Osteocyte (in vitro differentiated cells): ENCODE measurements at regions not wholly inside any gene's neighbourhood (a gene's known extent, or its start where the extent isn't known, plus 50 kb on each side); places are given as distances from the start of the nearest gene placed in this dataset.

Source experiments
- DNase-seq: peaks from one replicate; pipeline ENCODE4 v3.0.0; 2021; ENCODE audit warnings: mixed read lengths; ENCODE audit not compliant: unreplicated experiment; ENCODE audit errors: extremely low spot score
- H3K27ac Mint-ChIP-seq: one replicate; pipeline ENCODE4 v1.8.0; 2021; ENCODE audit warnings: mild to moderate bottlenecking, mixed read lengths; ENCODE audit not compliant: unreplicated experiment
- H3K27me3 Mint-ChIP-seq: one replicate; pipeline ENCODE4 v1.8.0; 2021; ENCODE audit warnings: mixed read lengths; ENCODE audit not compliant: unreplicated experiment
- H3K36me3 Mint-ChIP-seq: one replicate; pipeline ENCODE4 v1.8.0; 2021; ENCODE audit warnings: mixed read lengths; ENCODE audit not compliant: unreplicated experiment
- H3K4me1 Mint-ChIP-seq: one replicate; pipeline ENCODE4 v1.8.0; 2021; ENCODE audit warnings: mixed read lengths; ENCODE audit not compliant: unreplicated experiment
- H3K4me3 Mint-ChIP-seq: one replicate; pipeline ENCODE4 v1.8.0; 2021; ENCODE audit warnings: mild to moderate bottlenecking, moderate library complexity, mixed read lengths; ENCODE audit not compliant: unreplicated experiment
- H3K9me3 Mint-ChIP-seq: one replicate; pipeline ENCODE4 v1.8.0; 2021; ENCODE audit warnings: mixed read lengths; ENCODE audit not compliant: unreplicated experiment
- CTCF ChIP-seq: fragments of 200-600 bp; sonication (generic); IDR thresholded peaks from 2 replicates; pipeline ENCODE4 v1.5.0; 2021; ENCODE audit warnings: antibody characterized with exemption, mild to moderate bottlenecking, moderate library complexity

- TF ChIP-seq CTCF = no peak
- DNase-seq = no peak
- Mint-ChIP-seq H3K4me3 (no peak overlapping the region), H3K9me3 (no peaks in the 10 kb centered on the region), H3K36me3 (no peaks in the 10 kb centered on the region), H3K27ac (no peak overlapping the region), H3K4me1 (peaks cover 9% of the 10 kb centered on the region), H3K27me3 (peaks cover 13% of the 10 kb centered on the region)
Observed at GRCh38 chr11:69966583-69966835, 111.6 kb upstream of the ANO1 start.

- no peak for TF ChIP-seq CTCF
- H3K9me3 Mint-ChIP-seq = no peaks in the 10 kb centered on the region
- H3K4me1 Mint-ChIP-seq = peaks cover 9% of the 10 kb centered on the region
- H3K4me3 Mint-ChIP-seq = no peak overlapping the region
- DNase-seq = no peak
- no peak overlapping the region for H3K27ac Mint-ChIP-seq
- peaks cover 13% of the 10 kb centered on the region for H3K27me3 Mint-ChIP-seq
- no peaks in the 10 kb centered on the region for H3K36me3 Mint-ChIP-seq
Observed at GRCh38 chr11:69966910-69967483, 111.1 kb upstream of the ANO1 start.

- no peak for TF ChIP-seq CTCF
- Mint-ChIP-seq H3K27ac (no peak overlapping the region), H3K4me1 (peaks cover 7% of the 10 kb centered on the region), H3K4me3 (no peak overlapping the region), H3K36me3 (no peaks in the 10 kb centered on the region), H3K27me3 (peaks cover 13% of the 10 kb centered on the region), H3K9me3 (no peaks in the 10 kb centered on the region)
- no peak for DNase-seq
Observed at GRCh38 chr11:69967484-69967883, 110.6 kb upstream of the ANO1 start.

- DNase-seq = no peak
- H3K4me3 Mint-ChIP-seq = no peak overlapping the region
- no peaks in the 10 kb centered on the region for H3K36me3 Mint-ChIP-seq
- H3K27me3 Mint-ChIP-seq = peaks cover 13% of the 10 kb centered on the region
- peaks cover 2% of the 10 kb centered on the region for H3K4me1 Mint-ChIP-seq
- no peak for TF ChIP-seq CTCF
- no peaks in the 10 kb centered on the region for H3K9me3 Mint-ChIP-seq
- no peak overlapping the region for H3K27ac Mint-ChIP-seq
Observed at GRCh38 chr11:69968396-69969347, 109.4 kb upstream of the ANO1 start.
